GM23248 (cell line): ENCODE measurements at regions not wholly inside any gene's neighbourhood (a gene's known extent, or its start where the extent isn't known, plus 50 kb on each side); places are given as distances from the start of the nearest gene placed in this dataset.

Source experiments
- EZH2 ChIP-seq: fragments of 200-600 bp; sonication (generic); IDR thresholded peaks from 2 replicates; pipeline ENCODE4 v1.6.1; 2018; ENCODE audit warnings: antibody characterized with exemption, mild to moderate bottlenecking; ENCODE audit not compliant: insufficient read depth, poor library complexity, severe bottlenecking
- EZH2phosphoT487 ChIP-seq: fragments of 200-600 bp; sonication (generic); IDR thresholded peaks from 2 replicates; pipeline ENCODE4 v1.6.1; 2018; ENCODE audit warnings: antibody characterized with exemption, moderate library complexity, mild to moderate bottlenecking, low read depth; ENCODE audit not compliant: insufficient read depth

GRCh38 chr14:44385906-44386305 lies 121.2 kb downstream of the FSCB start:
- TF ChIP-seq EZH2 = no peak
- TF ChIP-seq EZH2phosphoT487 = no peak
